ENCODE measurements at regions not wholly inside any gene's neighbourhood (a gene's known extent, or its start where the extent isn't known, plus 50 kb on each side); places are given as distances from the start of the nearest gene placed in this dataset.

DNA sequence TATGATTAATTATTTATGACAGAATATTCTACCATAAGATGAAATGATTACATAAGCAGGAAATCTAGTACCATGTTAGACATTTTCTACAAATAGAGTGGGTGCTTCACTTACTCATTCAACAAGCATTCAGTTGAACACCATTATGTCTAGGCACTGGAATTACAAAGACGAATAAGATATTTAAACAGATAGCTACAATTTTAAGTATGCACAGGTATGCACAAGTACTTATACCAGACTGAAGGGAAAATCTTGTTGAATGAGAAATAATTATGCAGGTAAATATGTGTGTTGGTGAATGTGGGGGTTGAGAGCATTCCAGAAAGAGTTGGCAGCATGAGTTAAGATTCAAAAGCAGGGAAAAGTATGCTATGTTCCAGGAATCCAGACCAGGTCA is 107.3 kb upstream of the CNKSR2 start:
- H3K27me3 ChIP-seq: no peaks in the 10 kb centered on the region
- TF ChIP-seq POLR2AphosphoS5 (IDR thresholded peaks at IDR 0.05) (no peak), CTCF (IDR thresholded peaks at IDR 0.05) (no peak), POLR2A (IDR thresholded peaks at IDR 0.05) (no peak), EP300 (IDR thresholded peaks at IDR 0.05) (no peak)
- DNase-seq: no peak
- H3K27ac ChIP-seq: no peak overlapping the region
- WGBS, 5 donors: 64 to 87% (median 76%) methylated on average over 1 of the region's 1 CpG
- H3K9me3 ChIP-seq: peaks cover 0 to 22% (median 8%) of the 10 kb centered on the region in 4 donors
- no peaks in the 10 kb centered on the region for H3K36me3 ChIP-seq
- intact Hi-C loops (cut with DNase I; ENCODE audit: low total_unique reads): no loop called here
- H3K4me1 ChIP-seq: no peaks in the 10 kb centered on the region
- no peak overlapping the region for H3K4me3 ChIP-seq

- Histone ChIP-seq H3K9me3 (peaks cover 0 to 17% (median 8%) of the 10 kb centered on the region in 4 donors), H3K27ac (no peak overlapping the region), H3K36me3 (no peaks in the 10 kb centered on the region), H3K27me3 (no peaks in the 10 kb centered on the region), H3K4me1 (no peaks in the 10 kb centered on the region), H3K4me3 (no peak overlapping the region)
- 72 to 87% (median 75%) methylated on average over 4 to 8 of the region's 8 CpGs for WGBS, 5 donors
- TF ChIP-seq CTCF (IDR thresholded peaks at IDR 0.05) (no peak), POLR2AphosphoS5 (IDR thresholded peaks at IDR 0.05) (no peak), EP300 (IDR thresholded peaks at IDR 0.05) (no peak), POLR2A (IDR thresholded peaks at IDR 0.05) (no peak)
- no peak for DNase-seq
- intact Hi-C loops (cut with DNase I; ENCODE audit: low total_unique reads): loop anchor here (10.0 kb wide), 1 partner anchor 58 kb away; no protein-coding TSS in a partner anchor
These were observed 97.3 kb upstream of the CNKSR2 start for GRCh38 chrX:21276736-21277433.

GRCh38 chrX:21289232-21289631 is 85.0 kb upstream of the CNKSR2 start:
- no peak for TF ChIP-seq POLR2A (IDR thresholded peaks at IDR 0.05)
- TF ChIP-seq POLR2AphosphoS5 (IDR thresholded peaks at IDR 0.05): no peak
- TF ChIP-seq EP300 (IDR thresholded peaks at IDR 0.05): no peak
- no peak for TF ChIP-seq CTCF (IDR thresholded peaks at IDR 0.05)
- WGBS, 5 donors: 49 to 81% (median 76%) methylated on average over 2 of the region's 2 CpGs
- no peaks in the 10 kb centered on the region for H3K4me1 ChIP-seq
- H3K27me3 ChIP-seq: no peaks in the 10 kb centered on the region
- no peak overlapping the region for H3K4me3 ChIP-seq
- H3K27ac ChIP-seq: no peak overlapping the region
- no peaks in the 10 kb centered on the region for H3K36me3 ChIP-seq
- DNase-seq: no peak
- intact Hi-C loops (cut with DNase I; ENCODE audit: low total_unique reads): no loop called here
- H3K9me3 ChIP-seq: peaks cover 0 to under 1% (median 0%) of the 10 kb centered on the region in 4 donors

- Histone ChIP-seq H3K4me3 (no peak overlapping the region), H3K27ac (no peak overlapping the region), H3K4me1 (no peaks in the 10 kb centered on the region), H3K27me3 (no peaks in the 10 kb centered on the region), H3K9me3 (no peaks in the 10 kb centered on the region), H3K36me3 (no peaks in the 10 kb centered on the region)
- intact Hi-C loops (cut with DNase I; ENCODE audit: low total_unique reads): no loop called here
- TF ChIP-seq POLR2A (IDR thresholded peaks at IDR 0.05): no peak
- 69 to 94% (median 88%) methylated on average over 12 of the region's 12 CpGs for WGBS, 5 donors
- DNase-seq: no peak
These were observed 78.9 kb upstream of the CNKSR2 start for GRCh38 chrX:21295246-21295820.

DNA sequence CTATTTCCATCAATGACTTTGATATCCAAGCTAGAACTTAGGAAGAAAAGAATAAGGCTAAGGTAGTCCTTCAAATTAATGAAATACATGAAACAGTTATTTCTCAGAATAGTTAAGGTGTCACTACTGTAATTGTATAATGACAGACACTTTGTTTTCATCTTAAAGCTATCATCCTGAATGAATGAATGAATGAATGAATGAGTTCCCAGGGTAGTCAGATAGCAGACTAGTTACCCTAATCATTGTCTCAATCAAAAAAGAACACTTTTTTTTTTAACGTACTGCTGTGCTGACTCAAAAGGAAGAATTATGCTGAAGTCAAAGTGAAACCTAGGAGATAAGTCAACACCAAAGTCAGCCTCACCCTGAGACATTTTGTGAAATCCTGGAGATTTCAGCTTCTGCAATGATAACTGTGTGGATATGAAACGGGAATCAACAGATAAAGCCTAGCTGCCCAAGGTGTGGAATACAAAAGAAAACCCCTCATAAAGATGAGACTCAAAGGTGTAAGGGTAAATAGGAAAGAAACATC is 68.3 kb upstream of the CNKSR2 start:
- H3K4me1 ChIP-seq: no peaks in the 10 kb centered on the region
- TF ChIP-seq POLR2A (IDR thresholded peaks at IDR 0.05) (no peak), CTCF (IDR thresholded peaks at IDR 0.05) (no peak), POLR2AphosphoS5 (IDR thresholded peaks at IDR 0.05) (no peak), EP300 (IDR thresholded peaks at IDR 0.05) (no peak)
- no peaks in the 10 kb centered on the region for H3K27me3 ChIP-seq
- intact Hi-C loops (cut with DNase I; ENCODE audit: low total_unique reads): no loop called here
- 50 to 55% (median 51%) methylated on average over 2 of the region's 2 CpGs for WGBS, 5 donors
- H3K27ac ChIP-seq: no peak overlapping the region
- DNase-seq: no peak
- H3K9me3 ChIP-seq: no peaks in the 10 kb centered on the region
- no peak overlapping the region for H3K4me3 ChIP-seq
- H3K36me3 ChIP-seq: no peaks in the 10 kb centered on the region
